Ovary (tissue), 7 donors: ENCODE measurements at regions not wholly inside any gene's neighbourhood (a gene's known extent, or its start where the extent isn't known, plus 50 kb on each side); places are given as distances from the start of the nearest gene placed in this dataset.
A peak's percentile ranks its signal among the peaks of the same experiment; 100 is the strongest.

Experiments
- DNase-seq, 5 donors: peaks; one replicate each; pipeline ENCODE4 v3.0.0-alpha.2; 2019 to 2020
- H3K27ac ChIP-seq, 2 donors: fragments of 200-600 bp; one replicate each; pipeline versions ENCODE4 v1.5.1 to v1.8.0; 2019 to 2022
- H3K27me3 ChIP-seq: fragments of 200-600 bp; one replicate; pipeline ENCODE4 v1.8.0; 2022
- H3K36me3 ChIP-seq: fragments of 200-600 bp; sonication (generic); one replicate; pipeline ENCODE4 v1.5.1; 2019
- H3K4me1 ChIP-seq: one replicate; pipeline ENCODE4 v1.8.1; 2013; ENCODE audit warnings: mild to moderate bottlenecking, moderate library complexity; ENCODE audit not compliant: insufficient read depth
- H3K4me3 ChIP-seq: fragments of 200-600 bp; sonication (generic); one replicate; pipeline ENCODE4 v1.5.1; 2017
- H3K9me3 ChIP-seq, 2 donors: fragments of 200-600 bp in 1 of 2; sonication (generic) in 1 of 2; one replicate each; pipeline versions ENCODE4 v1.5.1 to v1.8.1; 2013 to 2019; ENCODE audit warnings: mild to moderate bottlenecking in 1 of 2, moderate library complexity in 1 of 2
- CTCF ChIP-seq, 3 donors: fragments of 450-650 bp in 2 of 3; fragments of 200-600 bp in 1 of 3; IDR thresholded peaks; one replicate each; pipeline versions ENCODE4 v1.5.1 to v1.8.0; 2016 to 2022; ENCODE audit warnings: antibody characterized with exemption in 3 of 3, mild to moderate bottlenecking in 1 of 3
- EP300 ChIP-seq: sonication (generic); formaldehyde crosslinking; IDR thresholded peaks from one replicate; pipeline ENCODE4 v1.6.1; 2017; ENCODE audit warnings: antibody characterized with exemption
- POLR2A ChIP-seq: fragments of 450-650 bp; IDR thresholded peaks from one replicate; pipeline ENCODE4 v1.6.1; 2017; ENCODE audit warnings: antibody characterized with exemption, mild to moderate bottlenecking, moderate library complexity
- WGBS, 3 donors: extraction: QIAGEN DNeasy Blood & Tissue Kit in 1 of 3; methylation state at CpG; one replicate each; pipeline versions ENCODE4 v1.1.5 to v1.1.7; 2013 to 2017; 5-methylcytosine and 5-hydroxymethylcytosine counted together
- intact Hi-C, 4 donors: fragments of 100-400 bp; cut with DNase I; formaldehyde crosslinking; loops; one replicate each; pipeline versions ENCODE4 v1.11.0 to v1.15.1; 2022 to 2023
- donor health status: DM: no; HTN: no; CAD: no; lungs with moderate emphysema.
- donor health status: DM: no; HTN: no; CAD: no.
- donor health status: Bipolar disorder and iron deficiency.
- donor health status: DM: no; HTN: no; CAD: no.
- donor health status: DM: yes; HTN: yes; CAD: no.

GRCh38 chr12:46456356-46457334 lies 84.1 kb upstream of the SLC38A2 start:
- Histone ChIP-seq H3K36me3 (no peaks in the 10 kb centered on the region), H3K27ac (peak overlapping the region in 1 of 2 donors; percentile 36), H3K4me3 (no peak overlapping the region), H3K9me3 (no peaks in the 10 kb centered on the region), H3K4me1 (peaks cover 25% of the 10 kb centered on the region), H3K27me3 (no peaks in the 10 kb centered on the region)
- 33 to 47% (median 38%) methylated on average over 5 of the region's 5 CpGs for WGBS, 3 donors
- intact Hi-C loops: no loop called here
- no peak for DNase-seq
- TF ChIP-seq POLR2A (no peak), CTCF (IDR thresholded peaks at IDR 0.05) (no peak), EP300 (no peak)

- no peaks in the 10 kb centered on the region for H3K9me3 ChIP-seq
- no peak for DNase-seq
- peak overlapping the region in 1 of 2 donors; percentile 36 for H3K27ac ChIP-seq
- H3K4me3 ChIP-seq: no peak overlapping the region
- TF ChIP-seq EP300 (no peak), POLR2A (no peak), CTCF (IDR thresholded peaks at IDR 0.05) (no peak)
- H3K4me1 ChIP-seq: peaks cover 23% of the 10 kb centered on the region
- intact Hi-C loops: no loop called here
- no peaks in the 10 kb centered on the region for H3K36me3 ChIP-seq
- H3K27me3 ChIP-seq: no peaks in the 10 kb centered on the region
- WGBS, 3 donors: 38 to 65% (median 47%) methylated on average over 1 of the region's 1 CpG
Observed at GRCh38 chr12:46455648-46456352, 83.2 kb upstream of the SLC38A2 start.

DNA sequence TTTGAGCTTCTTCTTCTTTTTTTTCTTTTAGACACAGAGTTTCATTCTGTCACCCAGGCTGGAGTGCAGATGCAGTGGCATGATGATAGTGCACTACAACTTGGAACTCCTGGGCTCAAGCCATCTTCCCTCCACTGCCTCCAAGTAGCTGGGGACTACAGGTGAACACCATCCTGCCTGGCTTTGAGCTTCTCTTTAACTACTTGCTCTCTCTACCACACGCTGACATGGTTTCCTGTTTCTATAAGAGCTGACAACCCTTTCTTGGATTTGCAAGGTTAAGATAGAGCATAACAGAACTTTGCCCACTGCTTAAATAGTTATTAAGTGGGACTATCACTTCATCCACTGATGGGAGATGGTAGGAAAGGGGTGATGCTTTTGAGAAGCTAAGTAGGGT lies 82.4 kb upstream of the SLC38A2 start:
- Histone ChIP-seq H3K27ac (no peak overlapping the region), H3K9me3 (no peaks in the 10 kb centered on the region), H3K27me3 (no peaks in the 10 kb centered on the region), H3K4me1 (peaks cover 22% of the 10 kb centered on the region), H3K36me3 (no peaks in the 10 kb centered on the region), H3K4me3 (no peak overlapping the region)
- TF ChIP-seq EP300 (no peak), POLR2A (no peak), CTCF (IDR thresholded peaks at IDR 0.05) (no peak)
- no peak for DNase-seq
- WGBS, 3 donors: 96 to 100% (median 98%) methylated on average over 1 of the region's 1 CpG
- intact Hi-C loops: no loop called here

DNA sequence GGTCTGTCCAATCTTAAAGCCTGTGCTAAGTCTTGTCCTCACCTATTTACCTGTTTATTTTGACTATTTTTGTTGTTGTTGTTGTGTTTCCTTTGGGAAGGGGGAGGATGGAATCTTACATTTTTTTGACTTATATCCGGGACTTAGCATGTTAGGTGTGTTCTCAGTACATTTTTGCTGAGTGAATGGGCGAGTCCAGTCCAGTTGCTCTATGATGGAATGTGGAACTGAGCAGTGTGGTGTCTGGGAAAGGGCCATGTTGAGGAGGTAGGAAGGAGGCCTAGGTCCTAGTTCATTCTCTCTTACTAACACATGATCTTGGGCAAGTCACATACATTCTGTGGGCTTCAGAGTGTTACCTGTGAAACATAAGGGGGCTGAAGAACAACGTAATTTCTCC lies 80.9 kb upstream of the SLC38A2 start:
- peaks cover 13% of the 10 kb centered on the region for H3K4me1 ChIP-seq
- intact Hi-C loops: no loop called here
- no peaks in the 10 kb centered on the region for H3K36me3 ChIP-seq
- WGBS, 3 donors: 92 to 95% (median 95%) methylated on average over 3 of the region's 3 CpGs
- TF ChIP-seq EP300 (no peak), CTCF (IDR thresholded peaks at IDR 0.05) (no peak), POLR2A (no peak)
- no peak overlapping the region for H3K4me3 ChIP-seq
- H3K27me3 ChIP-seq: no peaks in the 10 kb centered on the region
- no peak for DNase-seq
- H3K27ac ChIP-seq: no peak overlapping the region
- no peaks in the 10 kb centered on the region for H3K9me3 ChIP-seq
